IMR-90 (cell line): ENCODE measurements at regions not wholly inside any gene's neighbourhood (a gene's known extent, or its start where the extent isn't known, plus 50 kb on each side); places are given as distances from the start of the nearest gene placed in this dataset.

ENCODE experiments used
- ATAC-seq: fragments of 200-7000 bp; cut with Tn5 transposase; 2 replicates; pipeline ENCODE4 v1.9.1; 2020; ENCODE audit warnings: low read depth, mild to moderate bottlenecking, moderate library complexity
- BruUV-seq: library from RNA; stranded (reverse); fragments of 400-500 nt; replicated peaks from 2 replicates; lab custom pipeline; 2021; lab: Mats Ljungman, UMichigan
- CTCF ChIA-PET: fragments of 300-600 bp; formaldehyde crosslinking; extraction: SDS; loops from one replicate; lab custom pipeline; 2021; ENCODE audit warnings: antibody characterized with exemption; lab: Yijun Ruan, JAX
- POLR2A ChIA-PET: fragments of 300-600 bp; sonication (Branson Sonifier 250); formaldehyde crosslinking; loops from one replicate; lab custom pipeline; 2022; ENCODE audit warnings: antibody characterized with exemption; ENCODE audit not compliant: unreplicated experiment; lab: Charles Lee
- DNase-seq: peaks from one replicate; pipeline ENCODE4 v3.0.0; 2013
- H2AFZ ChIP-seq: replicated peaks from 2 replicates; pipeline ENCODE3; 2013; ENCODE audit warnings: low read length, mild to moderate bottlenecking; ENCODE audit not compliant: poor library complexity
- H2AK5ac ChIP-seq: 2 replicates; pipeline ENCODE4 v1.6.1; 2013; ENCODE audit warnings: low read depth, low read length, inconsistent platforms
- H2AK9ac ChIP-seq: replicated peaks from 2 replicates; pipeline ENCODE3; 2013; ENCODE audit warnings: mild to moderate bottlenecking, low read depth, low read length, moderate library complexity; ENCODE audit not compliant: poor library complexity
- H2BK120ac ChIP-seq: 2 replicates; pipeline ENCODE4 v1.6.1; 2013; ENCODE audit warnings: low read depth, low read length, inconsistent platforms
- H2BK15ac ChIP-seq: 3 replicates; pipeline ENCODE4 v1.6.1; 2013; ENCODE audit warnings: low read depth, low read length, inconsistent platforms
- H2BK20ac ChIP-seq: 2 replicates; pipeline ENCODE4 v1.6.1; 2013; ENCODE audit warnings: low read depth, mild to moderate bottlenecking, inconsistent platforms, low read length, moderate library complexity
- H2BK5ac ChIP-seq: 2 replicates; pipeline ENCODE4 v1.6.1; 2013; ENCODE audit warnings: mild to moderate bottlenecking, low read depth, low read length, inconsistent platforms; ENCODE audit not compliant: poor library complexity, severe bottlenecking
- H3K14ac ChIP-seq: replicated peaks from 2 replicates; pipeline ENCODE4 v1.6.1; 2013; ENCODE audit warnings: low read depth, low read length, inconsistent platforms
- H3K18ac ChIP-seq: 2 replicates; pipeline ENCODE4 v1.6.1; 2013; ENCODE audit warnings: low read depth, low read length, control low read depth
- H3K23ac ChIP-seq: 2 replicates; pipeline ENCODE4 v1.6.1; 2013; ENCODE audit warnings: low read depth, low read length, inconsistent platforms
- H3K27ac ChIP-seq: 2 replicates; pipeline ENCODE4 v1.5.1; 2013; ENCODE audit warnings: mild to moderate bottlenecking, control low read depth, low read length; ENCODE audit not compliant: insufficient read depth
- H3K27me3 ChIP-seq: 2 replicates; pipeline ENCODE4 v1.6.1; 2013; ENCODE audit warnings: low read length; ENCODE audit not compliant: control insufficient read depth, insufficient read depth
- H3K36me3 ChIP-seq: 2 replicates; pipeline ENCODE4 v1.6.1; 2013; ENCODE audit warnings: low read length, mixed read lengths; ENCODE audit not compliant: control insufficient read depth, insufficient read depth
- H3K4ac ChIP-seq: 2 replicates; pipeline ENCODE4 v1.6.1; 2013; ENCODE audit warnings: low read depth, low read length, inconsistent platforms
- H3K4me1 ChIP-seq: 2 replicates; pipeline ENCODE4 v1.6.1; 2013; ENCODE audit warnings: low read length, mixed read lengths; ENCODE audit not compliant: control insufficient read depth, insufficient read depth
- H3K4me2 ChIP-seq: 2 replicates; pipeline ENCODE4 v1.6.1; 2013; ENCODE audit warnings: low read depth, mild to moderate bottlenecking, control low read depth, low read length, moderate library complexity
- H3K4me3 ChIP-seq: 2 replicates; pipeline ENCODE4 v1.5.1; 2013; ENCODE audit warnings: low read depth, mild to moderate bottlenecking, control low read depth, low read length, moderate library complexity; ENCODE audit not compliant: insufficient read depth
- H3K56ac ChIP-seq: 2 replicates; pipeline ENCODE4 v1.6.1; 2013; ENCODE audit warnings: low read length, inconsistent platforms; ENCODE audit not compliant: insufficient read depth; ENCODE audit errors: extremely low read depth
- H3K79me1 ChIP-seq, 2 experiments: 2 replicates each; pipeline ENCODE4 v1.6.1; 2013; ENCODE audit warnings: low read length in 2 of 2, inconsistent platforms in 1 of 2, low read depth in 1 of 2
- H3K9ac ChIP-seq: 2 replicates; pipeline ENCODE4 v1.6.1; 2013; ENCODE audit warnings: low read depth, low read length, control low read depth
- H3K9me1 ChIP-seq: 2 replicates; pipeline ENCODE4 v1.6.1; 2013; ENCODE audit warnings: low read length, inconsistent platforms; ENCODE audit not compliant: insufficient read depth
- H3K9me3 ChIP-seq: 2 replicates; pipeline ENCODE4 v1.6.1; 2013; ENCODE audit warnings: low read length; ENCODE audit not compliant: control insufficient read depth, insufficient read depth
- H4K20me1 ChIP-seq: 2 replicates; pipeline ENCODE4 v1.6.1; 2013; ENCODE audit warnings: low read length, inconsistent platforms; ENCODE audit not compliant: insufficient read depth
- H4K5ac ChIP-seq: 2 replicates; pipeline ENCODE4 v1.6.1; 2013; ENCODE audit warnings: mild to moderate bottlenecking, low read depth, low read length, control low read depth
- H4K8ac ChIP-seq, 2 experiments: 2 replicates each; pipeline ENCODE4 v1.6.1; 2013; ENCODE audit warnings: low read depth in 2 of 2, low read length in 2 of 2, control low read depth in 1 of 2, inconsistent platforms in 1 of 2
- H4K91ac ChIP-seq: 2 replicates; pipeline ENCODE4 v1.6.1; 2013; ENCODE audit warnings: low read depth, low read length, inconsistent platforms; ENCODE audit not compliant: insufficient read depth
- BHLHE40 ChIP-seq: fragments of 150-350 bp; IDR thresholded peaks from 2 replicates; pipeline ENCODE4 v1.6.1; 2016; ENCODE audit warnings: mild to moderate bottlenecking, low read depth, low read length
- CEBPB ChIP-seq: IDR thresholded peaks from 2 replicates; pipeline ENCODE4 v1.6.1; 2012; ENCODE audit warnings: low read depth, low read length, improper control_type of control experiment
- CHD1 ChIP-seq: IDR thresholded peaks from 2 replicates; pipeline ENCODE4 v1.6.1; 2012; ENCODE audit warnings: low read depth, low read length, improper control_type of control experiment
- FOS ChIP-seq: fragments of 150-350 bp; IDR thresholded peaks from 2 replicates; pipeline ENCODE4 v1.6.1; 2016; ENCODE audit warnings: low read depth, low read length
- MAFK ChIP-seq: IDR thresholded peaks from 2 replicates; pipeline ENCODE4 v1.6.1; 2012; ENCODE audit warnings: low read depth, low read length, improper control_type of control experiment
- MAZ ChIP-seq: IDR thresholded peaks from 2 replicates; pipeline ENCODE4 v1.6.1; 2012; ENCODE audit warnings: low read depth, mild to moderate bottlenecking, low read length, improper control_type of control experiment, moderate library complexity, borderline replicate concordance
- MXI1 ChIP-seq: IDR thresholded peaks from 2 replicates; pipeline ENCODE4 v1.6.1; 2012; ENCODE audit warnings: low read depth, mild to moderate bottlenecking, low read length, moderate library complexity, borderline replicate concordance
- NFE2L2 ChIP-seq: fragments of 150-350 bp; IDR thresholded peaks from 2 replicates; pipeline ENCODE4 v1.6.1; 2016; ENCODE audit warnings: low read depth, mild to moderate bottlenecking, low read length
- SMC3 ChIP-seq: fragments of 150-350 bp; IDR thresholded peaks from 2 replicates; pipeline ENCODE4 v1.6.1; 2016; ENCODE audit warnings: low read depth, mild to moderate bottlenecking, antibody characterized with exemption, low read length, moderate library complexity
- WGBS, 2 experiments: methylation state at CpG; one replicate each; pipeline versions ENCODE4 v1.1.5 to v1.1.7; 2013; ENCODE audit warnings: missing lambda C conversion rate in 2 of 2; ENCODE audit not compliant: insufficient read length in 1 of 2; ENCODE audit errors: extremely low coverage in 2 of 2; 5-methylcytosine and 5-hydroxymethylcytosine counted together
- dilution Hi-C: fragments of 300-500 bp; cut with HindIII; formaldehyde crosslinking; loops from one replicate; pipeline ENCODE4 v1.14.3; 2018; ENCODE audit warnings: low sequenced_read_pairs; ENCODE audit not compliant: unreplicated experiment
- in situ Hi-C: fragments of 300-500 bp; cut with MboI; formaldehyde crosslinking; loops from 3 replicates; pipeline ENCODE4 v1.14.3; 2019; ENCODE audit warnings: low sequenced_read_pairs, inconsistent platforms, mixed read lengths
- intact Hi-C: fragments of 100-400 bp; cut with micrococcal nuclease; formaldehyde crosslinking; loops from 2 replicates; pipeline ENCODE4 v1.10.0; 2022

- no peaks in the 10 kb centered on the region for H3K36me3 ChIP-seq
- DNase-seq (peak; percentile 3), ATAC-seq (no peak)
- intact Hi-C loops: no loop called here
- no peak overlapping the region for H3K14ac ChIP-seq
- ChIA-PET CTCF (no interaction called here), POLR2A (no interaction called here)
- BruUV-seq: no TSS peak
- no peak overlapping the region for H4K91ac ChIP-seq
- no peak overlapping the region for H3K4me3 ChIP-seq
- H3K9me3 ChIP-seq: no peaks in the 10 kb centered on the region
- no peak overlapping the region for H3K4me2 ChIP-seq
- no peak overlapping the region for H3K4ac ChIP-seq
- no peak overlapping the region for H3K18ac ChIP-seq
- H2BK20ac ChIP-seq: no peak overlapping the region
- no peak overlapping the region for H3K23ac ChIP-seq
- WGBS, 2 experiments: no CpG with 5 or more reads among the region's 2 CpGs
- dilution Hi-C loops: no loop called here
- no peaks in the 10 kb centered on the region for H4K20me1 ChIP-seq
- H3K9me1 ChIP-seq: no peaks in the 10 kb centered on the region
- no peak overlapping the region for H4K8ac ChIP-seq
- no peak overlapping the region for H3K9ac ChIP-seq
- no peak overlapping the region for H2BK5ac ChIP-seq
- peak overlapping the region; percentile 8; the same call in 1 of the 2 replicates for H2AK5ac ChIP-seq
- no peak overlapping the region for H3K27ac ChIP-seq
- H2AK9ac ChIP-seq: no peak overlapping the region
- in situ Hi-C loops: no loop called here
- no peak overlapping the region for H2BK120ac ChIP-seq
- no peak overlapping the region for H2AFZ ChIP-seq
- TF ChIP-seq CHD1 (no peak), CEBPB (no peak), MAFK (peak; percentile 93), NFE2L2 (no peak), SMC3 (no peak), MXI1 (no peak), BHLHE40 (no peak), MAZ (no peak), FOS (no peak)
- H3K56ac ChIP-seq: no peak overlapping the region
- H4K5ac ChIP-seq: no peak overlapping the region
- H3K79me1 ChIP-seq: no peaks in the 10 kb centered on the region
- H3K4me1 ChIP-seq: no peaks in the 10 kb centered on the region
- no peaks in the 10 kb centered on the region for H3K27me3 ChIP-seq
- no peak overlapping the region for H2BK15ac ChIP-seq
These were observed 95.7 kb downstream of the SUCNR1 start for GRCh38 chr3:151969026-151969642.
